IMR-90 (cell line): ENCODE measurements at regions not wholly inside any gene's neighbourhood (a gene's known extent, or its start where the extent isn't known, plus 50 kb on each side); places are given as distances from the start of the nearest gene placed in this dataset.

Source experiments
- ATAC-seq: fragments of 200-7000 bp; cut with Tn5 transposase; 2 replicates; pipeline ENCODE4 v1.9.1; 2020; ENCODE audit warnings: low read depth, mild to moderate bottlenecking, moderate library complexity
- BruUV-seq: library from RNA; stranded (reverse); fragments of 400-500 nt; replicated peaks from 2 replicates; lab custom pipeline; 2021; lab: Mats Ljungman, UMichigan
- CTCF ChIA-PET: fragments of 300-600 bp; formaldehyde crosslinking; extraction: SDS; loops from one replicate; lab custom pipeline; 2021; ENCODE audit warnings: antibody characterized with exemption; lab: Yijun Ruan, JAX
- POLR2A ChIA-PET: fragments of 300-600 bp; sonication (Branson Sonifier 250); formaldehyde crosslinking; loops from one replicate; lab custom pipeline; 2022; ENCODE audit warnings: antibody characterized with exemption; ENCODE audit not compliant: unreplicated experiment; lab: Charles Lee
- DNase-seq: peaks from one replicate; pipeline ENCODE4 v3.0.0; 2013
- H2AFZ ChIP-seq: replicated peaks from 2 replicates; pipeline ENCODE3; 2013; ENCODE audit warnings: low read length, mild to moderate bottlenecking; ENCODE audit not compliant: poor library complexity
- H2AK5ac ChIP-seq: 2 replicates; pipeline ENCODE4 v1.6.1; 2013; ENCODE audit warnings: low read depth, low read length, inconsistent platforms
- H2AK9ac ChIP-seq: replicated peaks from 2 replicates; pipeline ENCODE3; 2013; ENCODE audit warnings: mild to moderate bottlenecking, low read depth, low read length, moderate library complexity; ENCODE audit not compliant: poor library complexity
- H2BK120ac ChIP-seq: 2 replicates; pipeline ENCODE4 v1.6.1; 2013; ENCODE audit warnings: low read depth, low read length, inconsistent platforms
- H2BK15ac ChIP-seq: 3 replicates; pipeline ENCODE4 v1.6.1; 2013; ENCODE audit warnings: low read depth, low read length, inconsistent platforms
- H2BK20ac ChIP-seq: 2 replicates; pipeline ENCODE4 v1.6.1; 2013; ENCODE audit warnings: low read depth, mild to moderate bottlenecking, inconsistent platforms, low read length, moderate library complexity
- H2BK5ac ChIP-seq: 2 replicates; pipeline ENCODE4 v1.6.1; 2013; ENCODE audit warnings: mild to moderate bottlenecking, low read depth, low read length, inconsistent platforms; ENCODE audit not compliant: poor library complexity, severe bottlenecking
- H3K14ac ChIP-seq: replicated peaks from 2 replicates; pipeline ENCODE4 v1.6.1; 2013; ENCODE audit warnings: low read depth, low read length, inconsistent platforms
- H3K18ac ChIP-seq: 2 replicates; pipeline ENCODE4 v1.6.1; 2013; ENCODE audit warnings: low read depth, low read length, control low read depth
- H3K23ac ChIP-seq: 2 replicates; pipeline ENCODE4 v1.6.1; 2013; ENCODE audit warnings: low read depth, low read length, inconsistent platforms
- H3K27ac ChIP-seq: 2 replicates; pipeline ENCODE4 v1.5.1; 2013; ENCODE audit warnings: mild to moderate bottlenecking, control low read depth, low read length; ENCODE audit not compliant: insufficient read depth
- H3K27me3 ChIP-seq: 2 replicates; pipeline ENCODE4 v1.6.1; 2013; ENCODE audit warnings: low read length; ENCODE audit not compliant: control insufficient read depth, insufficient read depth
- H3K36me3 ChIP-seq: 2 replicates; pipeline ENCODE4 v1.6.1; 2013; ENCODE audit warnings: low read length, mixed read lengths; ENCODE audit not compliant: control insufficient read depth, insufficient read depth
- H3K4ac ChIP-seq: 2 replicates; pipeline ENCODE4 v1.6.1; 2013; ENCODE audit warnings: low read depth, low read length, inconsistent platforms
- H3K4me1 ChIP-seq: 2 replicates; pipeline ENCODE4 v1.6.1; 2013; ENCODE audit warnings: low read length, mixed read lengths; ENCODE audit not compliant: control insufficient read depth, insufficient read depth
- H3K4me2 ChIP-seq: 2 replicates; pipeline ENCODE4 v1.6.1; 2013; ENCODE audit warnings: low read depth, mild to moderate bottlenecking, control low read depth, low read length, moderate library complexity
- H3K4me3 ChIP-seq: 2 replicates; pipeline ENCODE4 v1.5.1; 2013; ENCODE audit warnings: low read depth, mild to moderate bottlenecking, control low read depth, low read length, moderate library complexity; ENCODE audit not compliant: insufficient read depth
- H3K56ac ChIP-seq: 2 replicates; pipeline ENCODE4 v1.6.1; 2013; ENCODE audit warnings: low read length, inconsistent platforms; ENCODE audit not compliant: insufficient read depth; ENCODE audit errors: extremely low read depth
- H3K79me1 ChIP-seq, 2 experiments: 2 replicates each; pipeline ENCODE4 v1.6.1; 2013; ENCODE audit warnings: low read length in 2 of 2, inconsistent platforms in 1 of 2, low read depth in 1 of 2
- H3K9ac ChIP-seq: 2 replicates; pipeline ENCODE4 v1.6.1; 2013; ENCODE audit warnings: low read depth, low read length, control low read depth
- H3K9me1 ChIP-seq: 2 replicates; pipeline ENCODE4 v1.6.1; 2013; ENCODE audit warnings: low read length, inconsistent platforms; ENCODE audit not compliant: insufficient read depth
- H3K9me3 ChIP-seq: 2 replicates; pipeline ENCODE4 v1.6.1; 2013; ENCODE audit warnings: low read length; ENCODE audit not compliant: control insufficient read depth, insufficient read depth
- H4K20me1 ChIP-seq: 2 replicates; pipeline ENCODE4 v1.6.1; 2013; ENCODE audit warnings: low read length, inconsistent platforms; ENCODE audit not compliant: insufficient read depth
- H4K5ac ChIP-seq: 2 replicates; pipeline ENCODE4 v1.6.1; 2013; ENCODE audit warnings: mild to moderate bottlenecking, low read depth, low read length, control low read depth
- H4K8ac ChIP-seq, 2 experiments: 2 replicates each; pipeline ENCODE4 v1.6.1; 2013; ENCODE audit warnings: low read depth in 2 of 2, low read length in 2 of 2, control low read depth in 1 of 2, inconsistent platforms in 1 of 2
- H4K91ac ChIP-seq: 2 replicates; pipeline ENCODE4 v1.6.1; 2013; ENCODE audit warnings: low read depth, low read length, inconsistent platforms; ENCODE audit not compliant: insufficient read depth
- BHLHE40 ChIP-seq: fragments of 150-350 bp; IDR thresholded peaks from 2 replicates; pipeline ENCODE4 v1.6.1; 2016; ENCODE audit warnings: mild to moderate bottlenecking, low read depth, low read length
- CEBPB ChIP-seq: IDR thresholded peaks from 2 replicates; pipeline ENCODE4 v1.6.1; 2012; ENCODE audit warnings: low read depth, low read length, improper control_type of control experiment
- CHD1 ChIP-seq: IDR thresholded peaks from 2 replicates; pipeline ENCODE4 v1.6.1; 2012; ENCODE audit warnings: low read depth, low read length, improper control_type of control experiment
- FOS ChIP-seq: fragments of 150-350 bp; IDR thresholded peaks from 2 replicates; pipeline ENCODE4 v1.6.1; 2016; ENCODE audit warnings: low read depth, low read length
- MXI1 ChIP-seq: IDR thresholded peaks from 2 replicates; pipeline ENCODE4 v1.6.1; 2012; ENCODE audit warnings: low read depth, mild to moderate bottlenecking, low read length, moderate library complexity, borderline replicate concordance
- NFE2L2 ChIP-seq: fragments of 150-350 bp; IDR thresholded peaks from 2 replicates; pipeline ENCODE4 v1.6.1; 2016; ENCODE audit warnings: low read depth, mild to moderate bottlenecking, low read length
- POLR2A ChIP-seq: IDR thresholded peaks from 2 replicates; pipeline ENCODE4 v1.6.1; 2012; ENCODE audit warnings: mild to moderate bottlenecking, low read depth, low read length
- RAD21 ChIP-seq: IDR thresholded peaks from 2 replicates; pipeline ENCODE4 v1.6.1; 2012; ENCODE audit warnings: low read length, improper control_type of control experiment
- RFX5 ChIP-seq: IDR thresholded peaks from 2 replicates; pipeline ENCODE4 v1.8.0; 2012; ENCODE audit warnings: low read depth, mild to moderate bottlenecking, low read length, moderate library complexity
- WGBS, 2 experiments: methylation state at CpG; one replicate each; pipeline versions ENCODE4 v1.1.5 to v1.1.7; 2013; ENCODE audit warnings: missing lambda C conversion rate in 2 of 2; ENCODE audit not compliant: insufficient read length in 1 of 2; ENCODE audit errors: extremely low coverage in 2 of 2; 5-methylcytosine and 5-hydroxymethylcytosine counted together
- dilution Hi-C: fragments of 300-500 bp; cut with HindIII; formaldehyde crosslinking; loops from one replicate; pipeline ENCODE4 v1.14.3; 2018; ENCODE audit warnings: low sequenced_read_pairs; ENCODE audit not compliant: unreplicated experiment
- in situ Hi-C: fragments of 300-500 bp; cut with MboI; formaldehyde crosslinking; loops from 3 replicates; pipeline ENCODE4 v1.14.3; 2019; ENCODE audit warnings: low sequenced_read_pairs, inconsistent platforms, mixed read lengths
- intact Hi-C: fragments of 100-400 bp; cut with micrococcal nuclease; formaldehyde crosslinking; loops from 2 replicates; pipeline ENCODE4 v1.10.0; 2022

- no peak overlapping the region for H2BK20ac ChIP-seq
- no peak overlapping the region for H4K8ac ChIP-seq
- H3K27ac ChIP-seq, result no peak overlapping the region
- DNase-seq (no peak), ATAC-seq (no peak)
- no peaks in the 10 kb centered on the region for H4K20me1 ChIP-seq
- no peak overlapping the region for H3K4me3 ChIP-seq
- no peak overlapping the region for H2AK9ac ChIP-seq
- no peak overlapping the region for H4K5ac ChIP-seq
- no TSS peak for BruUV-seq
- no peaks in the 10 kb centered on the region for H3K4me1 ChIP-seq
- in situ Hi-C loops (no loop called here), dilution Hi-C loops (no loop called here), intact Hi-C loops (no loop called here)
- H3K56ac ChIP-seq, result no peak overlapping the region
- ChIA-PET CTCF (no interaction called here), POLR2A (no interaction called here)
- no peak overlapping the region for H2BK5ac ChIP-seq
- no peak overlapping the region for H4K91ac ChIP-seq
- H3K9me1 ChIP-seq, result no peaks in the 10 kb centered on the region
- no peaks in the 10 kb centered on the region for H3K36me3 ChIP-seq
- H2BK15ac ChIP-seq, result no peak overlapping the region
- H3K14ac ChIP-seq, result no peak overlapping the region
- no peak overlapping the region for H3K18ac ChIP-seq
- H2BK120ac ChIP-seq, result no peak overlapping the region
- no peak overlapping the region for H3K4me2 ChIP-seq
- H3K9me3 ChIP-seq, result peaks cover 4% of the 10 kb centered on the region; the same call in 1 of the 2 replicates
- no CpG with 5 or more reads among the region's 4 CpGs for WGBS, 2 experiments
- H3K27me3 ChIP-seq, result no peaks in the 10 kb centered on the region
- no peak for TF ChIP-seq NFE2L2
- TF ChIP-seq RFX5, result no peak
- TF ChIP-seq CHD1, result no peak
- TF ChIP-seq POLR2A, result no peak
- no peak for TF ChIP-seq CEBPB
- no peak for TF ChIP-seq MXI1
- no peak for TF ChIP-seq FOS
- TF ChIP-seq RAD21, result no peak
- no peak for TF ChIP-seq BHLHE40
- no peak overlapping the region for H3K9ac ChIP-seq
- H3K23ac ChIP-seq, result no peak overlapping the region
- no peak overlapping the region for H2AFZ ChIP-seq
- H3K4ac ChIP-seq, result no peak overlapping the region
- no peaks in the 10 kb centered on the region for H3K79me1 ChIP-seq
- no peak overlapping the region for H2AK5ac ChIP-seq
Measured at GRCh38 chr3:1532935-1533606, 440.2 kb downstream of the CNTN6 start.
